ENCODE measurements at regions not wholly inside any gene's neighbourhood (a gene's known extent, or its start where the extent isn't known, plus 50 kb on each side); places are given as distances from the start of the nearest gene placed in this dataset.
A peak's percentile ranks its signal among the peaks of the same experiment; 100 is the strongest.

DNA sequence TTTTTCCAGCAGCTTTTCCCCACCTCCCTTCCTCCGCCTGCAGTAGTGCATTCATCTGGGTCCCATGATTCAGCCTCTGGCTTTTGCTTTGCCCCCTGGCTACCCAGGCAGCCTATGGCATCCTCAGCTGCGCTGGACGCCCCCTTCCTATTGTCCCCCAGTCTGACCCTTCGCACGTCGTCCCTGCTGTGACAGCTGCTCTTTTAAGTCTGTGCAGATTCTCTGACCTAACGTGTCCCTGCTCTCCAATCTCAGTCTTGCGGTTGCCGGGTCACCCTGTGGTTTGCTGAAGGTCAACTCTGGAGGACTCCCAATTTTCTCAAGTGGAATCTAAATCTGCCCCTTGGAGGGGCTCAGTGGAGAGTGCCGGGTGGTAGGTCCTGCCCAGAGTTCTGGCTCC, 294.3 kb downstream of the CDC5L start:
- H3K4me3 Mint-ChIP-seq (ENCODE audit: unreplicated experiment), result no peak overlapping the region
- peaks cover 2% of the 10 kb centered on the region for H3K9me3 Mint-ChIP-seq (ENCODE audit: unreplicated experiment)
- BruUV-seq (replicated peaks), result no TSS peak
- TF ChIP-seq, protein P1, sequence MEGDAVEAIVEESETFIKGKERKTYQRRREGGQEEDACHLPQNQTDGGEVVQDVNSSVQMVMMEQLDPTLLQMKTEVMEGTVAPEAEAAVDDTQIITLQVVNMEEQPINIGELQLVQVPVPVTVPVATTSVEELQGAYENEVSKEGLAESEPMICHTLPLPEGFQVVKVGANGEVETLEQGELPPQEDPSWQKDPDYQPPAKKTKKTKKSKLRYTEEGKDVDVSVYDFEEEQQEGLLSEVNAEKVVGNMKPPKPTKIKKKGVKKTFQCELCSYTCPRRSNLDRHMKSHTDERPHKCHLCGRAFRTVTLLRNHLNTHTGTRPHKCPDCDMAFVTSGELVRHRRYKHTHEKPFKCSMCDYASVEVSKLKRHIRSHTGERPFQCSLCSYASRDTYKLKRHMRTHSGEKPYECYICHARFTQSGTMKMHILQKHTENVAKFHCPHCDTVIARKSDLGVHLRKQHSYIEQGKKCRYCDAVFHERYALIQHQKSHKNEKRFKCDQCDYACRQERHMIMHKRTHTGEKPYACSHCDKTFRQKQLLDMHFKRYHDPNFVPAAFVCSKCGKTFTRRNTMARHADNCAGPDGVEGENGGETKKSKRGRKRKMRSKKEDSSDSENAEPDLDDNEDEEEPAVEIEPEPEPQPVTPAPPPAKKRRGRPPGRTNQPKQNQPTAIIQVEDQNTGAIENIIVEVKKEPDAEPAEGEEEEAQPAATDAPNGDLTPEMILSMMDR (IDR thresholded peaks at IDR 0.05; ENCODE audit: unreplicated experiment), result no peak
- intact Hi-C loops (cut with micrococcal nuclease), result no loop called here
- H3K4me1 Mint-ChIP-seq (ENCODE audit: insufficient read depth, unreplicated experiment), result peaks cover 6% of the 10 kb centered on the region
- ChIA-PET CTCF (no interaction called here), POLR2A (no interaction called here)
- no peaks in the 10 kb centered on the region for H3K36me3 Mint-ChIP-seq (ENCODE audit: insufficient read depth, unreplicated experiment)
- DNase-seq (ENCODE audit: unreplicated experiment), result no peak
- no peaks in the 10 kb centered on the region for H3K27me3 Mint-ChIP-seq (ENCODE audit: insufficient read depth, unreplicated experiment)
- no peak overlapping the region for H3K27ac Mint-ChIP-seq (ENCODE audit: low read depth, unreplicated experiment)

DNA sequence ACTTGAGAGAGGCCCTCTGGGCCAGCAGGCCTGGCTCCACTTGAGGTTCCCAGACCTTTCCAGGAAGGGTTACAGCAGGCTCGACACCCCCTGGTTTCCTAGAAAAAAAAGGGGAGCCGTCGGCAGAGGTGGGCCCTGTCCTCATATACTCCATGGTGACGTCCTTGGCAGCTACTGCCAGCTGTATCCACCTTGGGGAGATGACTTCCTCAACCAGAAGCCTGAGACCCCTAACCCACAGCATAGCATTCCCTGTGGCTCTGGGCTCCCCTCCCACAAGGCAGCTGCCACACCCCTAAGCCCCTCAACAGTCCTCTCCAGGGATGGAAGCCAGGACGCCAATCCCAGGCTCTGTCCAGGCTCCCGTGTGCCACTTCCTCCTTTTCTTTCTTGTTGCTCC, 294.8 kb downstream of the CDC5L start:
- Mint-ChIP-seq H3K4me1 (ENCODE audit: insufficient read depth, unreplicated experiment) (peaks cover 6% of the 10 kb centered on the region), H3K9me3 (ENCODE audit: unreplicated experiment) (peaks cover 7% of the 10 kb centered on the region), H3K27ac (ENCODE audit: low read depth, unreplicated experiment) (no peak overlapping the region), H3K36me3 (ENCODE audit: insufficient read depth, unreplicated experiment) (no peaks in the 10 kb centered on the region), H3K4me3 (ENCODE audit: unreplicated experiment) (no peak overlapping the region), H3K27me3 (ENCODE audit: insufficient read depth, unreplicated experiment) (no peaks in the 10 kb centered on the region)
- POLR2A ChIA-PET, result interaction anchor here (0.7 kb wide), 1 partner anchor 19 kb away, joined by 4 read pairs; no protein-coding TSS in a partner anchor
- TF ChIP-seq, protein P1 (IDR thresholded peaks at IDR 0.05; ENCODE audit: unreplicated experiment), result no peak
- no TSS peak for BruUV-seq (replicated peaks)
- no peak for DNase-seq (ENCODE audit: unreplicated experiment)
- CTCF ChIA-PET, result interaction anchor here (0.7 kb wide), 2 partner anchors 28 to 1081 kb away, joined by 3 read pairs; no protein-coding TSS in a partner anchor
- intact Hi-C loops (cut with micrococcal nuclease), result no loop called here

DNA sequence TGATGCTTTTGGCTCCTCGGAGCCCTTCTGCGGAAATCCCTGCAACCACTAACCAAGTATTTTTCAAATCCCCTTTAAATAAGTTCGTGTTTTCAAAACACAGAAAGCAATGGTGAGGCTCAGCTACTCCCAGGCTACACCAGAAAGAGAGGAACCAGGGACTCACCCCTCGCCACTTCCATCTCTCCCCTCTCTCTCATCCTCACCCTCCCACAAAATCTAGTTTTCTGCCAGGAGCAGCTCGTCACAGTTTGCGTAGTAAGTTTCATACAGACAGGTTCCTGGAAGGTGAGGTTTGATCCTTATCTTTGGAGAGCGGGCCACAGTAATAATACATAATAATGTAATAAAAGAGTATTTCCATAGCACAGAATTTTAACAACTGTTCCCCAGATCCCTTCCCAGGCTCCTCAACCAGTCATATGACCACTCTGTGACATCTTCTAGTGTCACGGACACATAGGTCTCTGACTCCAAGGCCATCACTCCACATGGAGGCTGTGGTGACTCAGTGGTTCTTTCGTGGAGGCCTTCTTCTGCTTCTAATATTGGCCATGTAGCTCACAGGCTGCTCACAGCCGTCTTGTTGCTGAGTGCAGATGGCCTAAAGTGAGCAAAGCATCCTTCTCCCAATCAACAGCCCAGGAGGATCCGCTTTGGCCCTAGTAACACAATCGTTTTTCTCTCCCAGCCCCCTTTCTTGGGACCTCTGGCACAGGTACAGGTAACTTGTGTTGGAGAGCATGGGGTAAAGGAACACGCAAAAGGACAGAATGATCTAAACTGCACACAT, 295.7 kb downstream of the CDC5L start:
- ChIA-PET POLR2A (interaction anchor here (0.7 kb wide), 1 partner anchor 18 kb away, joined by 4 read pairs; no protein-coding TSS in a partner anchor), CTCF (interaction anchor here (0.7 kb wide), 2 partner anchors 29 to 1082 kb away, joined by 3 read pairs; no protein-coding TSS in a partner anchor)
- TF ChIP-seq, protein P1 (IDR thresholded peaks at IDR 0.05; ENCODE audit: unreplicated experiment), result no peak
- no TSS peak for BruUV-seq (replicated peaks)
- Mint-ChIP-seq H3K27ac (ENCODE audit: low read depth, unreplicated experiment) (no peak overlapping the region), H3K4me3 (ENCODE audit: unreplicated experiment) (no peak overlapping the region), H3K9me3 (ENCODE audit: unreplicated experiment) (peaks cover 10% of the 10 kb centered on the region), H3K36me3 (ENCODE audit: insufficient read depth, unreplicated experiment) (no peaks in the 10 kb centered on the region), H3K27me3 (ENCODE audit: insufficient read depth, unreplicated experiment) (no peaks in the 10 kb centered on the region), H3K4me1 (ENCODE audit: insufficient read depth, unreplicated experiment) (peaks cover 6% of the 10 kb centered on the region)
- intact Hi-C loops (cut with micrococcal nuclease), result no loop called here
- DNase-seq (ENCODE audit: unreplicated experiment), result no peak

DNA sequence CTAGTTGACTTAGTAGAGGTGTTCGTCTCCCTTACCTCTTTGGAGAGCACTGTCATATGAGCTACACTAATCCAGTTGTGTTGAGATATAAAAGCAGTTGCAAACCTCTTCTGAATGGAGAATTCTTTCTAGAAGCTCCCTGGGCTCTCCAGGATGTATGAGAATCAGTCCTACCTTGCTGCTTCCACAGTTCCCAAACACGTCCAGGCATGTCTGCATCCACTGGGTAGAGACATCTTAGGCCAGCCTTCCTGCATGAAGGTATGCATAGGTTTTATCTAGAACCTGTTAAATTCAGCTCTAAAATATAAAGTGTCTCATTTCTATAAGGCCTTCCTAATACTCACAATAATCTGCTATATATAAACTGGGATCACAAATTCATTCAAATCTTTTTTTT, 297.7 kb downstream of the CDC5L start:
- Mint-ChIP-seq H3K36me3 (ENCODE audit: insufficient read depth, unreplicated experiment) (no peaks in the 10 kb centered on the region), H3K4me3 (ENCODE audit: unreplicated experiment) (no peak overlapping the region), H3K27ac (ENCODE audit: low read depth, unreplicated experiment) (peak overlapping the region; percentile 73), H3K27me3 (ENCODE audit: insufficient read depth, unreplicated experiment) (no peaks in the 10 kb centered on the region), H3K4me1 (ENCODE audit: insufficient read depth, unreplicated experiment) (peaks cover 6% of the 10 kb centered on the region), H3K9me3 (ENCODE audit: unreplicated experiment) (peaks cover 25% of the 10 kb centered on the region)
- ChIA-PET CTCF (interaction anchor here (0.6 to 0.7 kb wide), 2 partner anchors 31 to 207 kb away, joined by 3 read pairs; no protein-coding TSS in a partner anchor), POLR2A (interaction anchor here (0.9 to 1.6 kb wide), 4 partner anchors 10 to 693 kb away, joined by 3 to 5 read pairs (median 4); partner anchors contain the start of gene SUPT3H)
- intact Hi-C loops (cut with micrococcal nuclease), result no loop called here
- peak; percentile 43 for DNase-seq (ENCODE audit: unreplicated experiment)
- no TSS peak for BruUV-seq (replicated peaks)
- TF ChIP-seq, protein P1 (IDR thresholded peaks at IDR 0.05; ENCODE audit: unreplicated experiment), result no peak

Data from MCF 10A (cell line).